Testis (tissue), 2 donors: ENCODE measurements at regions not wholly inside any gene's neighbourhood (a gene's known extent, or its start where the extent isn't known, plus 50 kb on each side); places are given as distances from the start of the nearest gene placed in this dataset.

ENCODE experiments used
- POLR2A ChIP-seq: fragments of 450-650 bp; IDR thresholded peaks from one replicate; pipeline ENCODE4 v1.6.1; 2017; ENCODE audit warnings: antibody characterized with exemption, mild to moderate bottlenecking, moderate library complexity
- TF ChIP-seq, protein P1 (sequence below), 3 experiments: fragments of 450-650 bp in 2 of 3; fragments of 200-600 bp in 1 of 3; sonication (generic) in 1 of 3; IDR thresholded peaks; one replicate each; pipeline ENCODE4 v1.5.1; 2016 to 2019; ENCODE audit warnings: antibody characterized with exemption in 3 of 3, mild to moderate bottlenecking in 2 of 3, moderate library complexity in 1 of 3

DNA sequence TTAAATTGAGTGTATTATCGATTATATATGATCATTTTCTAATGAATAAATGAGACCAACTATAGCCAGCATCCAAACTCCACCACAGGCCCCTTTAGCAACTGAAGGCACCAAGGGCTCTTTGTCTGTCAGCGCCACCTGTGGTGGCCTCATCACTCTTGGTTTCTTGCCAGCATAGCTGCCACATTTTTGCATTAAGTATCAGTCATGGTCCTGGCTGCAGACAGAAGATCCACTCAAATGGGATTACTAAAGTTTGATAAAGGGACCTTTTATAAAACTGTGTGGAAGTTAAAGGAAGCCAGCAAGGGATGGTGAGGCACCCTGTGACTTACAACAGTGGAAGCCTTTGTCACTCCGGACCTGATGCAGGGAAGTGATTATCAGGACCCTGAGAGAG lies 162.9 kb downstream of the C6orf118 start:
- no peak for TF ChIP-seq POLR2A
- TF ChIP-seq, protein P1, sequence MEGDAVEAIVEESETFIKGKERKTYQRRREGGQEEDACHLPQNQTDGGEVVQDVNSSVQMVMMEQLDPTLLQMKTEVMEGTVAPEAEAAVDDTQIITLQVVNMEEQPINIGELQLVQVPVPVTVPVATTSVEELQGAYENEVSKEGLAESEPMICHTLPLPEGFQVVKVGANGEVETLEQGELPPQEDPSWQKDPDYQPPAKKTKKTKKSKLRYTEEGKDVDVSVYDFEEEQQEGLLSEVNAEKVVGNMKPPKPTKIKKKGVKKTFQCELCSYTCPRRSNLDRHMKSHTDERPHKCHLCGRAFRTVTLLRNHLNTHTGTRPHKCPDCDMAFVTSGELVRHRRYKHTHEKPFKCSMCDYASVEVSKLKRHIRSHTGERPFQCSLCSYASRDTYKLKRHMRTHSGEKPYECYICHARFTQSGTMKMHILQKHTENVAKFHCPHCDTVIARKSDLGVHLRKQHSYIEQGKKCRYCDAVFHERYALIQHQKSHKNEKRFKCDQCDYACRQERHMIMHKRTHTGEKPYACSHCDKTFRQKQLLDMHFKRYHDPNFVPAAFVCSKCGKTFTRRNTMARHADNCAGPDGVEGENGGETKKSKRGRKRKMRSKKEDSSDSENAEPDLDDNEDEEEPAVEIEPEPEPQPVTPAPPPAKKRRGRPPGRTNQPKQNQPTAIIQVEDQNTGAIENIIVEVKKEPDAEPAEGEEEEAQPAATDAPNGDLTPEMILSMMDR (IDR thresholded peaks at IDR 0.05): no peak
